HepG2 (cell line): ENCODE measurements at regions not wholly inside any gene's neighbourhood (a gene's known extent, or its start where the extent isn't known, plus 50 kb on each side); places are given as distances from the start of the nearest gene placed in this dataset.

Experiments
- ATAC-seq: fragments of 200-7000 bp; cut with Tn5 transposase; 3 replicates; pipeline ENCODE4 v1.9.1; 2020; ENCODE audit warnings: mild to moderate bottlenecking, moderate library complexity
- BruUV-seq: library from RNA; stranded (reverse); fragments of 400-500 nt; replicated peaks from 2 replicates; lab custom pipeline; 2021; lab: Mats Ljungman, UMichigan
- CTCF ChIA-PET: fragments of 300-600 bp; formaldehyde crosslinking; extraction: SDS; loops from one replicate; lab custom pipeline; 2021; ENCODE audit warnings: low total read pairs, inconsistent platforms, low intra/inter-chr PET ratio; lab: Yijun Ruan, JAX
- POLR2A ChIA-PET: fragments of 350-600 bp; sonication (Branson Sonifier 250); formaldehyde crosslinking; loops from one replicate; lab custom pipeline; 2020; ENCODE audit warnings: antibody characterized with exemption, inconsistent platforms; lab: Yijun Ruan, JAX
- DNase-seq: peaks from one replicate; pipeline ENCODE4 v3.0.0-alpha.2; 2015; ENCODE audit warnings: low spot score
- FAIRE-seq: peaks from 3 replicates; lab custom pipeline; 2011; peaks lifted over from hg19 to GRCh38; lab: Jason Lieb, UNC
- H2AFZ ChIP-seq: one replicate; pipeline ENCODE4 v1.6.1; 2011; ENCODE audit warnings: low read length, inconsistent platforms
- H3K27ac ChIP-seq: fragments of 300-600 bp; 3 replicates; pipeline ENCODE4 v1.8.0; 2011; ENCODE audit warnings: mixed run types, mild to moderate bottlenecking, mixed read lengths, low read length, inconsistent platforms; ENCODE audit not compliant: insufficient read depth; ENCODE audit errors: extremely low read length
- H3K27me3 ChIP-seq, 2 experiments: fragments of 200-600 bp in 1 of 2; 2 replicates in 1 of 2; 3 replicates in 1 of 2; pipeline versions ENCODE4 v1.6.0 to v1.8.0; 2011; ENCODE audit warnings: low read length in 2 of 2, mild to moderate bottlenecking in 2 of 2, moderate library complexity in 2 of 2, inconsistent platforms in 1 of 2; ENCODE audit not compliant: insufficient read depth in 2 of 2, control insufficient read depth in 1 of 2
- H3K36me3 ChIP-seq, 2 experiments: fragments of 200-600 bp in 1 of 2; replicated peaks in 1 of 2; 2 replicates in 1 of 2; 3 replicates in 1 of 2; pipeline versions ENCODE4 v1.5.1 to v1.8.0; 2011; ENCODE audit warnings: low read length in 2 of 2, inconsistent platforms in 1 of 2; ENCODE audit not compliant: insufficient read depth in 2 of 2, control insufficient read depth in 1 of 2
- H3K4me1 ChIP-seq: 2 replicates; pipeline ENCODE4 v1.5.1; 2012; ENCODE audit warnings: low read length, inconsistent platforms; ENCODE audit not compliant: insufficient read depth
- H3K4me2 ChIP-seq: 2 replicates; pipeline ENCODE4 v1.6.0; 2011; ENCODE audit warnings: low read depth, low read length, inconsistent platforms
- H3K4me3 ChIP-seq, 3 experiments: fragments of 200-600 bp in 1 of 3; sonication (generic), shearing (Covaris generic) in 1 of 3; replicated peaks in 1 of 3; 2 replicates each; pipeline ENCODE4 v1.5.1; 2011 to 2016; ENCODE audit warnings: low read length in 3 of 3, inconsistent platforms in 2 of 3, low read depth in 2 of 3, mild to moderate bottlenecking in 2 of 3, control low read depth in 1 of 3, mixed read lengths in 1 of 3; ENCODE audit not compliant: insufficient read depth in 1 of 3
- H3K79me2 ChIP-seq: one replicate; pipeline ENCODE4 v1.6.1; 2011; ENCODE audit warnings: low read length, inconsistent platforms; ENCODE audit not compliant: insufficient read depth
- H3K9ac ChIP-seq: 2 replicates; pipeline ENCODE4 v1.6.0; 2011; ENCODE audit warnings: mild to moderate bottlenecking, low read depth, low read length, inconsistent platforms; ENCODE audit not compliant: insufficient read depth
- H3K9me3 ChIP-seq: 2 replicates; pipeline ENCODE4 v1.5.1; 2012; ENCODE audit warnings: mild to moderate bottlenecking, low read length
- H4K20me1 ChIP-seq: 2 replicates; pipeline ENCODE4 v1.6.0; 2011; ENCODE audit warnings: inconsistent platforms, mild to moderate bottlenecking, low read length, moderate library complexity; ENCODE audit not compliant: insufficient read depth
- FOXC1 ChIP-seq: sonication (generic); formaldehyde crosslinking; IDR thresholded peaks from 2 replicates; pipeline ENCODE4 v1.8.0; 2022; ENCODE audit warnings: mild to moderate bottlenecking, missing genetic modification reagents, borderline replicate concordance
- GTF2F1 ChIP-seq: fragments of 150-350 bp; IDR thresholded peaks from 2 replicates; pipeline ENCODE4 v1.6.1; 2014; ENCODE audit warnings: low read length
- JUND ChIP-seq: sonication (generic); formaldehyde crosslinking; IDR thresholded peaks from 2 replicates; pipeline ENCODE4 v1.8.0; 2022; ENCODE audit warnings: mild to moderate bottlenecking, missing genetic modification reagents
- KLF6 ChIP-seq: IDR thresholded peaks from 2 replicates; pipeline ENCODE4 v1.8.0; 2016; ENCODE audit warnings: missing biosample characterization, missing genetic modification reagents
- NR2F2 ChIP-seq: IDR thresholded peaks from 2 replicates; pipeline ENCODE4 v1.6.1; 2012; ENCODE audit warnings: low read depth, inconsistent platforms, borderline replicate concordance
- RBM39 ChIP-seq: fragments of 200-400 bp; formaldehyde crosslinking; IDR thresholded peaks from one replicate; pipeline ENCODE4 v1.6.1; 2018; ENCODE audit warnings: antibody characterized with exemption, mild to moderate bottlenecking, low read depth, low read length; ENCODE audit not compliant: poor library complexity, severe bottlenecking
- SMARCE1 ChIP-seq: fragments of 450-650 bp; IDR thresholded peaks from 2 replicates; pipeline ENCODE4 v1.6.1; 2017; ENCODE audit warnings: borderline replicate concordance
- TAF1 ChIP-seq: sonication (generic); formaldehyde crosslinking; IDR thresholded peaks from 2 replicates; pipeline ENCODE4 v1.4.0; 2020; ENCODE audit warnings: missing genetic modification reagents
- ZFP1 ChIP-seq: IDR thresholded peaks from 2 replicates; pipeline ENCODE4 v1.6.1; 2016
- ZNF274 ChIP-seq: sonication (generic); formaldehyde crosslinking; IDR thresholded peaks from 2 replicates; pipeline ENCODE4 v1.5.1; 2020; ENCODE audit warnings: mild to moderate bottlenecking, missing genetic modification reagents
- ZNF30 ChIP-seq: sonication (generic); formaldehyde crosslinking; IDR thresholded peaks from 2 replicates; pipeline ENCODE4 v1.5.0; 2020; ENCODE audit warnings: mild to moderate bottlenecking, missing genetic modification reagents
- ZNF792 ChIP-seq: IDR thresholded peaks from 2 replicates; pipeline ENCODE4 v1.6.1; 2016
- WGBS: methylation state at CpG from one replicate; pipeline ENCODE4 v1.1.6; 2017; ENCODE audit warnings: low lambda C conversion rate; 5-methylcytosine and 5-hydroxymethylcytosine counted together
- in situ Hi-C: cut with HindIII; loops from 2 replicates; pipeline ENCODE4 v1.10.0; 2017; ENCODE audit warnings: low pct_unique_long_range_greater_than_20kb; ENCODE audit not compliant: extremely low pct_ligation_motif_present
- intact Hi-C: fragments of 100-400 bp; cut with micrococcal nuclease; formaldehyde crosslinking; loops from one replicate; pipeline ENCODE4 v1.10.0; 2022; ENCODE audit not compliant: unreplicated experiment
- TF ChIP-seq, protein P1 (sequence below): IDR thresholded peaks from 2 replicates; pipeline ENCODE4 v1.6.1; 2016; ENCODE audit warnings: low read depth
- TF ChIP-seq, protein P2 (sequence below): sonication (generic); formaldehyde crosslinking; IDR thresholded peaks from 2 replicates; pipeline ENCODE4 v1.8.0; 2022; ENCODE audit warnings: mild to moderate bottlenecking, missing genetic modification reagents, moderate library complexity

DNA sequence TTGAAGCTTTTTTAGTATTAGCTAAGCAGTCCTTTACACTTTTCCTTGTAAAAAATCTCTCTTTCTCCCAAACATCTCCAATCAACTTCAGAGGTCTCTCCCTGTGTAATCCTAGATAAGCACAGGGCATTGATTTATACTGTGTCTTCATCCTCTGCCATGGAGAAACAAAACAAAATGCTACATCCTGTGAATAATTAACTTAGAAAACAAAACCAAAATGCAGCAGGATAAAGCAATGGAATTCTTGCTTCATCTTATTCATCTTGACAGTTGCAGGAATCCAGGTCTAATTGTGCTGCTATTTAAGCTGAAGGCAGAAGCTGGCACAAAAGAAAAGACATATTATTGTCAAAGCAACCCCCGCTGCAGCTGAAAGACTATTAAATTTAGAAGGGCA, 641.5 kb upstream of the SORCS1 start:
- ATAC-seq = no peak
- POLR2A ChIA-PET = no interaction called here
- no peak for FAIRE-seq

More for the DNA sequence above, 641.5 kb upstream of the SORCS1 start:
- H3K4me3 ChIP-seq = no peak overlapping the region
- H3K4me1 ChIP-seq = no peaks in the 10 kb centered on the region
- H4K20me1 ChIP-seq = no peaks in the 10 kb centered on the region
- intact Hi-C loops (no loop called here), in situ Hi-C loops (no loop called here)
- no peak for DNase-seq
- no peak overlapping the region for H3K27ac ChIP-seq
- no peaks in the 10 kb centered on the region for H3K79me2 ChIP-seq
- no peak for TF ChIP-seq ZFP1
- TF ChIP-seq ZNF274 (CRISPR knock-in tag) = no peak
- no peak for TF ChIP-seq RBM39
- no peak for TF ChIP-seq ZNF30 (CRISPR knock-in tag)
- TF ChIP-seq, protein P1, sequence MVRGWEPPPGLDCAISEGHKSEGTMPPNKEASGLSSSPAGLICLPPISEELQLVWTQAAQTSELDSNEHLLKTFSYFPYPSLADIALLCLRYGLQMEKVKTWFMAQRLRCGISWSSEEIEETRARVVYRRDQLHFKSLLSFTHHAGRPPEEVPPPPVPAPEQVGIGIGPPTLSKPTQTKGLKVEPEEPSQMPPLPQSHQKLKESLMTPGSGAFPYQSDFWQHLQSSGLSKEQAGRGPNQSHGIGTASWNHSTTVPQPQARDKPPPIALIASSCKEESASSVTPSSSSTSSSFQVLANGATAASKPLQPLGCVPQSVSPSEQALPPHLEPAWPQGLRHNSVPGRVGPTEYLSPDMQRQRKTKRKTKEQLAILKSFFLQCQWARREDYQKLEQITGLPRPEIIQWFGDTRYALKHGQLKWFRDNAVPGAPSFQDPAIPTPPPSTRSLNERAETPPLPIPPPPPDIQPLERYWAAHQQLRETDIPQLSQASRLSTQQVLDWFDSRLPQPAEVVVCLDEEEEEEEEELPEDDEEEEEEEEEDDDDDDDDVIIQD = no peak
- TF ChIP-seq ZNF792 (CRISPR knock-in tag) = no peak
- TF ChIP-seq TAF1 = no peak
- TF ChIP-seq, protein P2, sequence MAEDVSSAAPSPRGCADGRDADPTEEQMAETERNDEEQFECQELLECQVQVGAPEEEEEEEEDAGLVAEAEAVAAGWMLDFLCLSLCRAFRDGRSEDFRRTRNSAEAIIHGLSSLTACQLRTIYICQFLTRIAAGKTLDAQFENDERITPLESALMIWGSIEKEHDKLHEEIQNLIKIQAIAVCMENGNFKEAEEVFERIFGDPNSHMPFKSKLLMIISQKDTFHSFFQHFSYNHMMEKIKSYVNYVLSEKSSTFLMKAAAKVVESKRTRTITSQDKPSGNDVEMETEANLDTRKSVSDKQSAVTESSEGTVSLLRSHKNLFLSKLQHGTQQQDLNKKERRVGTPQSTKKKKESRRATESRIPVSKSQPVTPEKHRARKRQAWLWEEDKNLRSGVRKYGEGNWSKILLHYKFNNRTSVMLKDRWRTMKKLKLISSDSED = no peak
- no peak for TF ChIP-seq FOXC1
- TF ChIP-seq KLF6 (CRISPR knock-in tag) = no peak
- no peak for TF ChIP-seq GTF2F1
- no peak for TF ChIP-seq JUND (CRISPR knock-in tag)
- TF ChIP-seq SMARCE1 = no peak
- TF ChIP-seq NR2F2 = no peak
- no peaks in the 10 kb centered on the region; a peak in 1 of 5 replicates for H3K27me3 ChIP-seq
- H2AFZ ChIP-seq = no peak overlapping the region
- BruUV-seq = no TSS peak
- no peaks in the 10 kb centered on the region for H3K36me3 ChIP-seq
- WGBS = 0% methylated on average over 1 of the region's 1 CpG
- no peak overlapping the region for H3K4me2 ChIP-seq
- peaks cover 67% of the 10 kb centered on the region for H3K9me3 ChIP-seq
- CTCF ChIA-PET = no interaction called here
- H3K9ac ChIP-seq = no peak overlapping the region
